OCI-LY1 (cell line): ENCODE measurements at regions not wholly inside any gene's neighbourhood (a gene's known extent, or its start where the extent isn't known, plus 50 kb on each side); places are given as distances from the start of the nearest gene placed in this dataset.

Source experiments
- CTCF ChIP-seq: fragments of 200-600 bp; sonication (generic), shearing (Covaris generic); IDR thresholded peaks from 2 replicates; pipeline ENCODE4 v1.5.1; 2017; ENCODE audit warnings: mild to moderate bottlenecking, antibody characterized with exemption, low read length, moderate library complexity, mixed read lengths
- EZH2 ChIP-seq: fragments of 200-600 bp; sonication (generic), shearing (Covaris generic); IDR thresholded peaks from 2 replicates; pipeline ENCODE4 v1.8.0; 2017; ENCODE audit warnings: borderline replicate concordance, mixed run types, mild to moderate bottlenecking, antibody characterized with exemption, low read length, moderate library complexity, mixed read lengths

- no peak for TF ChIP-seq CTCF
- TF ChIP-seq EZH2, result no peak
Measured at GRCh38 chr10:44834131-44834530, 77.0 kb upstream of the TMEM72 start.
